GM23248 (cell line): ENCODE measurements at regions not wholly inside any gene's neighbourhood (a gene's known extent, or its start where the extent isn't known, plus 50 kb on each side); places are given as distances from the start of the nearest gene placed in this dataset.

Source experiments
- EZH2 ChIP-seq: fragments of 200-600 bp; sonication (generic); IDR thresholded peaks from 2 replicates; pipeline ENCODE4 v1.6.1; 2018; ENCODE audit warnings: antibody characterized with exemption, mild to moderate bottlenecking; ENCODE audit not compliant: insufficient read depth, poor library complexity, severe bottlenecking
- EZH2phosphoT487 ChIP-seq: fragments of 200-600 bp; sonication (generic); IDR thresholded peaks from 2 replicates; pipeline ENCODE4 v1.6.1; 2018; ENCODE audit warnings: antibody characterized with exemption, moderate library complexity, mild to moderate bottlenecking, low read depth; ENCODE audit not compliant: insufficient read depth

- no peak for TF ChIP-seq EZH2
- peak; percentile 62; the same call in 1 of the 2 replicates for TF ChIP-seq EZH2phosphoT487
Measured at GRCh38 chr7:33821970-33822369, 83.4 kb upstream of the BMPER start.
